Keratinocyte (primary cell): ENCODE measurements at regions not wholly inside any gene's neighbourhood (a gene's known extent, or its start where the extent isn't known, plus 50 kb on each side); places are given as distances from the start of the nearest gene placed in this dataset.

Source experiments
- DNase-seq: peaks from one replicate; pipeline ENCODE4 v3.0.0-alpha.2; 2011; ENCODE audit warnings: low read depth, missing footprints, low spot score
- FAIRE-seq: peaks from 2 replicates; lab custom pipeline; 2011; peaks lifted over from hg19 to GRCh38; lab: Jason Lieb, UNC
- H2AFZ ChIP-seq: 2 replicates; pipeline ENCODE4 v1.6.0; 2012; ENCODE audit warnings: low read length, control low read depth, inconsistent platforms; ENCODE audit not compliant: control insufficient read depth
- H3K27ac ChIP-seq: 2 replicates; pipeline ENCODE4 v1.5.1; 2011; ENCODE audit warnings: low read length; ENCODE audit not compliant: control insufficient read depth, insufficient read depth
- H3K27me3 ChIP-seq: 3 replicates; pipeline ENCODE4 v1.6.0; 2011; ENCODE audit warnings: low read length; ENCODE audit not compliant: control insufficient read depth, insufficient read depth; ENCODE audit errors: extremely low read depth
- H3K36me3 ChIP-seq, 2 experiments: 2 replicates in 1 of 2; 3 replicates in 1 of 2; pipeline ENCODE4 v1.5.1; 2011; ENCODE audit warnings: low read length in 2 of 2, mild to moderate bottlenecking in 1 of 2; ENCODE audit not compliant: control insufficient read depth in 2 of 2, insufficient read depth in 2 of 2; ENCODE audit errors: extremely low read depth in 1 of 2
- H3K4me1 ChIP-seq: 3 replicates; pipeline ENCODE4 v1.5.1; 2011; ENCODE audit warnings: low read length; ENCODE audit not compliant: control insufficient read depth, insufficient read depth; ENCODE audit errors: extremely low read depth
- H3K4me2 ChIP-seq: 3 replicates; pipeline ENCODE4 v1.6.0; 2011; ENCODE audit warnings: low read depth, low read length; ENCODE audit not compliant: control insufficient read depth, insufficient read depth; ENCODE audit errors: extremely low read depth
- H3K4me3 ChIP-seq, 3 experiments: fragments of 200-600 bp in 1 of 3; sonication (generic) in 1 of 3; 2 replicates in 2 of 3; 3 replicates in 1 of 3; pipeline ENCODE4 v1.5.1; 2011 to 2016; ENCODE audit warnings: low read length in 3 of 3, mild to moderate bottlenecking in 3 of 3, control low read depth in 2 of 3, inconsistent platforms in 1 of 3, low read depth in 1 of 3, mixed read lengths in 1 of 3, mixed run types in 1 of 3, moderate library complexity in 1 of 3; ENCODE audit not compliant: control insufficient read depth in 2 of 3, insufficient read depth in 2 of 3; ENCODE audit errors: extremely low read depth in 1 of 3
- H3K79me2 ChIP-seq: 2 replicates; pipeline ENCODE4 v1.6.0; 2012; ENCODE audit warnings: low read length; ENCODE audit not compliant: control insufficient read depth, insufficient read depth
- H3K9ac ChIP-seq: 3 replicates; pipeline ENCODE4 v1.6.0; 2011; ENCODE audit warnings: low read length; ENCODE audit not compliant: control insufficient read depth, insufficient read depth; ENCODE audit errors: extremely low read depth
- H3K9me1 ChIP-seq: 3 replicates; pipeline ENCODE4 v1.6.0; 2011; ENCODE audit warnings: low read length; ENCODE audit not compliant: control insufficient read depth, insufficient read depth; ENCODE audit errors: extremely low read depth
- H3K9me3 ChIP-seq: 2 replicates; pipeline ENCODE4 v1.5.1; 2012; ENCODE audit warnings: low read depth, low read length; ENCODE audit not compliant: control insufficient read depth
- H4K20me1 ChIP-seq: 3 replicates; pipeline ENCODE4 v1.6.0; 2011; ENCODE audit warnings: low read length; ENCODE audit not compliant: control insufficient read depth, insufficient read depth; ENCODE audit errors: extremely low read depth
- CTCF ChIP-seq, 3 experiments: IDR thresholded peaks in 1 of 3; conservative IDR thresholded peaks in 1 of 3; optimal IDR thresholded peaks in 1 of 3; 2 replicates in 2 of 3; 3 replicates in 1 of 3; pipeline versions ENCODE3 to v1.5.1; 2011; ENCODE audit warnings: low read length in 3 of 3, mild to moderate bottlenecking in 3 of 3, moderate library complexity in 2 of 3, control low read depth in 1 of 3, inconsistent platforms in 1 of 3; ENCODE audit not compliant: insufficient read depth in 2 of 3; ENCODE audit errors: extremely low read depth in 1 of 3
- EZH2 ChIP-seq: IDR thresholded peaks from one replicate; pipeline ENCODE4 v1.6.1; 2012; ENCODE audit warnings: inconsistent platforms, mild to moderate bottlenecking, low read length, moderate library complexity
- dilution Hi-C: fragments of 300-500 bp; cut with MboI; formaldehyde crosslinking; loops from one replicate; pipeline ENCODE4 v1.7.0; 2020; ENCODE audit warnings: low sequenced_read_pairs; ENCODE audit not compliant: extremely low pct_ligation_motif_present

GRCh38 chr3:178090899-178091298, 445.3 kb upstream of the KCNMB2 start:
- Histone ChIP-seq H3K36me3 (no peaks in the 10 kb centered on the region), H3K4me3 (no peak overlapping the region), H3K79me2 (no peaks in the 10 kb centered on the region), H3K9me1 (no peaks in the 10 kb centered on the region), H2AFZ (no peak overlapping the region), H3K9ac (no peak overlapping the region), H3K27me3 (no peaks in the 10 kb centered on the region), H3K4me1 (no peaks in the 10 kb centered on the region), H3K4me2 (no peak overlapping the region), H4K20me1 (no peaks in the 10 kb centered on the region), H3K27ac (no peak overlapping the region), H3K9me3 (no peaks in the 10 kb centered on the region)
- DNase-seq (no peak), FAIRE-seq (no peak)
- TF ChIP-seq EZH2 = no peak
- no peak for TF ChIP-seq CTCF (optimal IDR thresholded peaks at IDR 0.05 in 1 of 3, IDR thresholded peaks at IDR 0.05 in 1 of 3, conservative IDR thresholded peaks at IDR 0.05 in 1 of 3; ENCODE audit: extremely low read depth in 1 of 3, insufficient read depth in 2 of 3, low read length in 3 of 3)
- dilution Hi-C loops = no loop called here

DNA sequence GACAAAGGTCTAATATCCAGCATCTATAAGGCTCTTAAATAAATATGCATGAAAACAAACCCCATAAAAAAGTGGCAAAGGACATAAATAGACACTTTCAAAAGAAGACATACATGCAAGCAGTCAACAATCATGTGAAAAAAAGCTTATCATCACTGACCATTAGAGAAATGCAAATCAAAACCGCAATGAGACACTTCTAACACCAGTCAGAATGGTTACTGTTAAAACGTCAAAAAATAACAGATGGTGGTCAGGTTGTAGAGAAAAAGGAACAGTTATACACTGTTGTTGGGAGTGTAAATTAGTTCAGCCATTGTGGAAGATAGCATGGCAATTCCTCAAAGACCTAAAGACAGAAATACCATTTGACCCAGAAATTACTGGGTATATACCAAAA, 440.7 kb upstream of the KCNMB2 start:
- no peaks in the 10 kb centered on the region for H3K79me2 ChIP-seq
- FAIRE-seq (no peak), DNase-seq (no peak)
- TF ChIP-seq CTCF (optimal IDR thresholded peaks at IDR 0.05 in 1 of 3, IDR thresholded peaks at IDR 0.05 in 1 of 3, conservative IDR thresholded peaks at IDR 0.05 in 1 of 3; ENCODE audit: extremely low read depth in 1 of 3, insufficient read depth in 2 of 3, low read length in 3 of 3) (no peak), EZH2 (no peak)
- dilution Hi-C loops = no loop called here
- H3K4me3 ChIP-seq = no peak overlapping the region
- no peaks in the 10 kb centered on the region for H3K36me3 ChIP-seq
- H3K9me1 ChIP-seq = no peaks in the 10 kb centered on the region
- no peaks in the 10 kb centered on the region for H3K27me3 ChIP-seq
- H3K9me3 ChIP-seq = no peaks in the 10 kb centered on the region
- H3K4me1 ChIP-seq = no peaks in the 10 kb centered on the region
- no peaks in the 10 kb centered on the region for H4K20me1 ChIP-seq
- no peak overlapping the region for H2AFZ ChIP-seq
- no peak overlapping the region for H3K27ac ChIP-seq
- H3K9ac ChIP-seq = no peak overlapping the region
- no peak overlapping the region for H3K4me2 ChIP-seq
